Right lobe of liver (tissue), 4 donors: ENCODE measurements at regions not wholly inside any gene's neighbourhood (a gene's known extent, or its start where the extent isn't known, plus 50 kb on each side); places are given as distances from the start of the nearest gene placed in this dataset.

Source experiments
- CTCF ChIP-seq, 4 donors: fragments of 200-600 bp in 3 of 4; fragments of 450-650 bp in 1 of 4; IDR thresholded peaks; one replicate each; pipeline versions ENCODE4 v1.5.1 to v1.8.0; 2016 to 2022; ENCODE audit warnings: antibody characterized with exemption in 4 of 4, mild to moderate bottlenecking in 2 of 4
- POLR2A ChIP-seq: fragments of 450-650 bp; IDR thresholded peaks from one replicate; pipeline ENCODE4 v1.6.1; 2017; ENCODE audit warnings: antibody characterized with exemption, mild to moderate bottlenecking
- donor health status: DM: no; HTN: no; CAD: no.
- donor health status: DM: no; HTN: no; CAD: no.
- donor health status: DM: no; HTN: yes; CAD: no.

- TF ChIP-seq CTCF (IDR thresholded peaks at IDR 0.05): no peak
- TF ChIP-seq POLR2A: no peak
Measured at GRCh38 chr6:140660295-140660694, 1285.8 kb upstream of the CITED2 start.
